NB4 (cell line): ENCODE measurements at regions not wholly inside any gene's neighbourhood (a gene's known extent, or its start where the extent isn't known, plus 50 kb on each side); places are given as distances from the start of the nearest gene placed in this dataset.

ENCODE experiments used
- MYC ChIP-seq: IDR thresholded peaks from 2 replicates; pipeline ENCODE4 v1.6.1; 2011; ENCODE audit warnings: low read depth, low read length
- POLR2A ChIP-seq: IDR thresholded peaks from 2 replicates; pipeline ENCODE4 v1.6.1; 2011; ENCODE audit warnings: mild to moderate bottlenecking; ENCODE audit not compliant: insufficient read length; ENCODE audit errors: extremely low read depth
- TF ChIP-seq, protein P1 (sequence below): IDR thresholded peaks from one replicate; pipeline ENCODE4 v1.5.1; 2012; ENCODE audit warnings: low read depth, low read length
- TF ChIP-seq, protein P2 (sequence below): IDR thresholded peaks from 2 replicates; pipeline ENCODE4 v1.6.1; 2011; ENCODE audit warnings: low read depth, low read length

- no peak for TF ChIP-seq POLR2A
- TF ChIP-seq, protein P1, sequence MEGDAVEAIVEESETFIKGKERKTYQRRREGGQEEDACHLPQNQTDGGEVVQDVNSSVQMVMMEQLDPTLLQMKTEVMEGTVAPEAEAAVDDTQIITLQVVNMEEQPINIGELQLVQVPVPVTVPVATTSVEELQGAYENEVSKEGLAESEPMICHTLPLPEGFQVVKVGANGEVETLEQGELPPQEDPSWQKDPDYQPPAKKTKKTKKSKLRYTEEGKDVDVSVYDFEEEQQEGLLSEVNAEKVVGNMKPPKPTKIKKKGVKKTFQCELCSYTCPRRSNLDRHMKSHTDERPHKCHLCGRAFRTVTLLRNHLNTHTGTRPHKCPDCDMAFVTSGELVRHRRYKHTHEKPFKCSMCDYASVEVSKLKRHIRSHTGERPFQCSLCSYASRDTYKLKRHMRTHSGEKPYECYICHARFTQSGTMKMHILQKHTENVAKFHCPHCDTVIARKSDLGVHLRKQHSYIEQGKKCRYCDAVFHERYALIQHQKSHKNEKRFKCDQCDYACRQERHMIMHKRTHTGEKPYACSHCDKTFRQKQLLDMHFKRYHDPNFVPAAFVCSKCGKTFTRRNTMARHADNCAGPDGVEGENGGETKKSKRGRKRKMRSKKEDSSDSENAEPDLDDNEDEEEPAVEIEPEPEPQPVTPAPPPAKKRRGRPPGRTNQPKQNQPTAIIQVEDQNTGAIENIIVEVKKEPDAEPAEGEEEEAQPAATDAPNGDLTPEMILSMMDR, result no peak
- no peak for TF ChIP-seq MYC
- TF ChIP-seq, protein P2, sequence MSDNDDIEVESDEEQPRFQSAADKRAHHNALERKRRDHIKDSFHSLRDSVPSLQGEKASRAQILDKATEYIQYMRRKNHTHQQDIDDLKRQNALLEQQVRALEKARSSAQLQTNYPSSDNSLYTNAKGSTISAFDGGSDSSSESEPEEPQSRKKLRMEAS, result no peak
Observed at GRCh38 chr1:4404854-4405590, 249.4 kb upstream of the AJAP1 start.
